ENCODE measurements at regions not wholly inside any gene's neighbourhood (a gene's known extent, or its start where the extent isn't known, plus 50 kb on each side); places are given as distances from the start of the nearest gene placed in this dataset.

DNA sequence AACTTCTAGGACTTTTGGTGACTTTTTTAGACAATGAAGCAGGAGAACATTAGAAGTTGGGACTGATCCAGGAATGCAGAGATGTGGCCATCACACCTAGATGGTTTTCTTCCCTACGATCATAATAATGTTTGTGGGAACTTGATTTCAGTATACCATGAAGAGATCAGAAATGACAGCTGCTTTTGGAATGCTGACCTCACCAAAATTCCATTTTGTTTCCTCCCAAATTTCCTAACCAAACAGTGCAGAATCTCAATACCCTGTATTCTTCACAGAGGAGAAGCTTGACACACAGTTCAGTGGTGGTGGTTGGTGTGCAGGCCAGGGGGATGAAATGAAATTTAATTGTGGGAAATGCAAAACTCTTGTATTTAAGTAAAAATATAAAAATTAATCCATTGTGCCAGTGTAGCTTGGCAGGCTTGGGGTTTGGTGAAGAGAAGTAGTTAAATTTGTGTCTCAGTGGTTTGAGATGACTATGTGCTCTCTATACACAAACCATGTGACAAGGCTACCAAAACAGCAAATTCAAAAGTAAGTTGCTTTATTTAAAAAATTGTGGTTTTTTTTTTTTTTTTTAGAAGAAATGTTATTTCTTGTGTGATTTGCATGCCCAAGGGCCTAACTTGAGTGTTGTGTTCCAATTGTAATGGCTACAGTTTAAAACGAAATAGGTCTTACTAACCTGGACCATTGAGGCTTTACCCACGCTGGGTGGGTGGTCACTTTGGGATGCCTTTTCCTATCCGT lies 252.4 kb downstream of the LPIN1 start:
- TF ChIP-seq, protein P1, sequence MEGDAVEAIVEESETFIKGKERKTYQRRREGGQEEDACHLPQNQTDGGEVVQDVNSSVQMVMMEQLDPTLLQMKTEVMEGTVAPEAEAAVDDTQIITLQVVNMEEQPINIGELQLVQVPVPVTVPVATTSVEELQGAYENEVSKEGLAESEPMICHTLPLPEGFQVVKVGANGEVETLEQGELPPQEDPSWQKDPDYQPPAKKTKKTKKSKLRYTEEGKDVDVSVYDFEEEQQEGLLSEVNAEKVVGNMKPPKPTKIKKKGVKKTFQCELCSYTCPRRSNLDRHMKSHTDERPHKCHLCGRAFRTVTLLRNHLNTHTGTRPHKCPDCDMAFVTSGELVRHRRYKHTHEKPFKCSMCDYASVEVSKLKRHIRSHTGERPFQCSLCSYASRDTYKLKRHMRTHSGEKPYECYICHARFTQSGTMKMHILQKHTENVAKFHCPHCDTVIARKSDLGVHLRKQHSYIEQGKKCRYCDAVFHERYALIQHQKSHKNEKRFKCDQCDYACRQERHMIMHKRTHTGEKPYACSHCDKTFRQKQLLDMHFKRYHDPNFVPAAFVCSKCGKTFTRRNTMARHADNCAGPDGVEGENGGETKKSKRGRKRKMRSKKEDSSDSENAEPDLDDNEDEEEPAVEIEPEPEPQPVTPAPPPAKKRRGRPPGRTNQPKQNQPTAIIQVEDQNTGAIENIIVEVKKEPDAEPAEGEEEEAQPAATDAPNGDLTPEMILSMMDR (conservative IDR thresholded peaks at IDR 0.05; ENCODE audit: low read depth, low read length), result no peak
- no peak for DNase-seq (ENCODE audit: low read depth)
- no peak overlapping the region for H3K4me3 ChIP-seq (ENCODE audit: low read depth, low read length)

DNA sequence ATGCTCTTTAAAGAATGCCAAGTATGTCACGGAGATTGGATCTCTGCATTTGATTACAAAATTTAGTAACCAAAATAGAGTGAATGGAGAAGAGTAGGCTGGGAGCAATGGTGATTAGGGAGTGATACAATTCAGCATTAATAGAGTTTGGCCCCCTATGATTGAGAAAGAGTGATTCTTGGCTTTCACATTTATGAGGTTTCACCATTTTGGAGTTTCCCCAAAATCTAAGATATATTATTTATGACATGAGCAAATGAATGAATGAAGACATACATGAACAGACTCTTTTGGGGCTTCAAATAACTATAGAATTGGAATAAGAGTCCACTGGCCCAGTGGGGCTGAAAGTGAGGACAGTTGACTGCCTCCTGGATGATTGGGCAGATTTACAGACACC lies 255.2 kb downstream of the LPIN1 start:
- no peak for DNase-seq (ENCODE audit: low read depth)
- TF ChIP-seq, protein P1 (conservative IDR thresholded peaks at IDR 0.05; ENCODE audit: low read depth, low read length), result no peak
- H3K4me3 ChIP-seq (ENCODE audit: low read depth, low read length), result no peak overlapping the region

DNA sequence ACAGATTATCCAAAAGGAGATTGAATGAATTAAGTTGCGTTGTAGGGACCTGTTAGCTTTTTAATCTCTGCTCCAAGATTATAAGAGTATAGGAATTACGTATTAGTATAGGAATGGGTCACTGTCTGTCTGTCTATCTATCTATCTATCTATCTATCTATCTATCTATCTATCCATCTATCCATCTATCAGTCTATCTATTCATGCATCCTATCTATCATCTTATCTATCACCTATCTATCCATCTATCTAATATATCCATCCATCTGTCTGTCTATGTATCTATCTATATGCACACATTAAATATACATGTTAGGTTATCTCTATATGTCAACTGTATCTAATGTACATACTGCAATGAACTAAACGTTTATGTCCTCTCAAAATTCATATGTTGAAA lies 255.8 kb downstream of the LPIN1 start:
- H3K4me3 ChIP-seq (ENCODE audit: low read depth, low read length), result no peak overlapping the region
- TF ChIP-seq, protein P1 (conservative IDR thresholded peaks at IDR 0.05; ENCODE audit: low read depth, low read length), result no peak
- no peak for DNase-seq (ENCODE audit: low read depth)

DNA sequence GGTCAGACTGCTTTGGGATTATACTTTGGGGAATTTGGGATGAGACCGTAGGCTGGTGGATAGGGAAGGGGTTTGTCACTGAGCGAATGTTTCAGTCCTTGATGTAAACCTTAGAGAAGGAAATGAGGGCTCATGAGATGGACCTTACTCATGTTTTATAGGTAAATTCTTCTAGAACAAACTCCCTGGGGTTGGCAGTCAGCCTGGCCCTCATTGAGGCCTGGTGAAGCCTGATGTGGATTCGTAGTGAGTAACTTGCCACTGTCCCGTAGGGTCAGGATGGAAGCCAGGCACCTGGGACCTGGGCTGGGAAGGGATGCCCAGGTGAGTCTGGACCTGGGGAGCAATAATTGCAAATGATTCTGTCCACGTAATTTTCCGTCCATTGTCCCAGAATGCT lies 258.3 kb downstream of the LPIN1 start:
- no peak for DNase-seq (ENCODE audit: low read depth)
- TF ChIP-seq, protein P1 (conservative IDR thresholded peaks at IDR 0.05; ENCODE audit: low read depth, low read length), result no peak
- no peak overlapping the region for H3K4me3 ChIP-seq (ENCODE audit: low read depth, low read length)

DNA sequence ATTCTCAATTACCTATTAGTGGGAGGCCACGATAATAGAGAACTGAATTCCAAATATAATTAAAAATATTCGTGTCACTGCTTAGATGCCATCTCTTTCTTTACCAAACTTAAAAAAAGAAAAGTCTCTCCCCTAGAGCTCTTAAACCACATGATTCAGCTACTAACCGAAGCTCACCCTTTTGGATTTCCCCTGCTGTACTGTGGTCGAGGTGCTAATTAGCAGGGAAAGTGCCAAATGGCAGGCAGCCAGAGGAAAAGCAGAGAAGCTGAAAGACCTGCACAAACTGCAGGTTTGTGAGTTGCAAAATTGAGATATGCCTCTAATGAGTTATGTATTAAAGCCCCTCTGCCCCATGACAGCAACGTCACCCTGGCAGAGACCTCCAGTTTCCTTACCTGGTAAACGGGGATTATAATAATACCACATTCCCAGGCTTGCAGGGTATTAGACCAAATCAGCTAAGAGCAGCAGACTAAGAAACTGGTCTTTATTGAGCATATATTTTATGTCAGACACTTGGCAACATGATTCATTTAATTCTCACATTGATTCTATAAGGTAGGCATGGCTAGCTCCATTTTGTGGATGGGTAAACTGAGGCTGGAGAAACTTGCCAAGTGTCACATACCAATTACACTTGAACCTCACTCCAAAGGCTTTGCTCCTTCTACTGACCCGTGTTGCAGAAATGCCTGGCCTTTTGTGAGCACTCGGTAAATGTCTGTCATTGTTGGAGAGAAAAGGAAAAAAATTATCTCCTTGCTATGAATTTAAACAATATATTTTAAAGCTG lies 259.7 kb downstream of the LPIN1 start:
- H3K4me3 ChIP-seq (ENCODE audit: low read depth, low read length), result no peak overlapping the region
- DNase-seq (ENCODE audit: low read depth), result peak; percentile 89
- TF ChIP-seq, protein P1 (conservative IDR thresholded peaks at IDR 0.05; ENCODE audit: low read depth, low read length), result no peak

DNA sequence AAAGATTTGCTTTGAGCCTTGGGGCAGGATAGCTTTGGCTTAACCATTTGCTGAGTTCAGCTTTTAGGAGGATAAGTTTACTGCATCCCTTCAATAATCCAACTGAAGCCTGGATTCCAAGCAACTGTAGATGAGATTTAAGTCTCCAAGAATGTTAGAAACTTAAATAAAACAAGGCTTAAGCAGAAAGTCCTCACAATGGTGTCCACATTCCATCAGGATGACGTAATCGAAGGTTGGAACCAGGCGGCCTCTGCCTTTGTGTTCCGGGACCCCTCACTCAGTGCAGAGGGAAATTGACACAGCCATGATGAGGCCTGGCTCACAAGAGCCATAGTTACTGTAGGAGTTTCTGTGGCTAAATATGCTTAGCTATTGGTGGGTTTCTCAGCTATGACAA lies 260.4 kb downstream of the LPIN1 start:
- H3K4me3 ChIP-seq (ENCODE audit: low read depth, low read length), result no peak overlapping the region
- TF ChIP-seq, protein P1 (conservative IDR thresholded peaks at IDR 0.05; ENCODE audit: low read depth, low read length), result no peak
- DNase-seq (ENCODE audit: low read depth), result peak; percentile 49

Measured in choroid plexus epithelial cell (primary cell).